Stimulated activated CD4-positive, alpha-beta T cell treated with anti-CD3 and anti-CD28 coated beads, TNF-alpha, amount 100 ng/mL, for 4 hours (primary cell): ENCODE measurements at regions not wholly inside any gene's neighbourhood (a gene's known extent, or its start where the extent isn't known, plus 50 kb on each side); places are given as distances from the start of the nearest gene placed in this dataset.

Experiments
- DNase-seq, 3 experiments: peaks; one replicate each; pipeline ENCODE4 v3.0.0-alpha.2; 2020; ENCODE audit warnings: low read depth in 3 of 3

- no peak for DNase-seq
Observed at GRCh38 chr13:73290844-73291243, 232.0 kb downstream of the KLF5 start.

DNA sequence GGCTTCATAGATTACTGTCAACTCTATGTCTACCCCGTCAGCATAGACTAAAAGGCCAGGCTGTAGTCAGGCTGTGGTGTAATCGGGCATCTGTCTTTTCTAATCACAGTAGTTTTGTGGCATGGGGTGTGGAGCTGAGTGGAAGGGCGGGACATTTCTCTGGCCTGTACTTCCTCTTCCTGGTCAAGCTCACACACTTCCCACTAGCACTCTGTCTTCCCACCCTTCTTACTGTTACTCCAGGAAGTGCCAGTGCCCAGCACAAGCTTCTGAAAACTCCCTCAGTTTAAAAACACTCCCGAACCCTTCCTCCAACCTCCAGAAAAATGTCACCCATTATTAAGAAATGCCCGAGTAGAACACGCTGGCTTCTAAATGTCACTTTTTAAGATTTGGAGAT, 229.8 kb downstream of the KLF5 start:
- DNase-seq: no peak

DNA sequence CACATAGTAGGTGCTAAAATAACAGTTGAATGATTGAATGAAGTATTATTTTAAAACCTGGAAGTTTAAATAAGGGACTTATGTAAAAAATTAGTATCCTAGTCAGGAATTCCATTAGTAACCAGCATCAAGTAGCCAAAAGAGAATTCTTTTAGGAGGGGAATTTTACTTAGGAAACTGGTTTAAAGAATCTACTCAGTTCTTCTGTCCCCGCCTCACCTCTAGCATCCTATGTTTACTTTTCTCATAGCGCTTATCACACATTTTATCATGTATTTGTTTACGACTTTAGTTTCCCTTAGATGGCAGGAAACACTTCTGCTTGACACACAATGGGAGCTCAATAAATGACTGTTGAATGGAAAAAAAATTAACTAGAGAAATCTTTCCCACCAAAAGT, 229.0 kb downstream of the KLF5 start:
- no peak for DNase-seq

GRCh38 chr13:73286942-73287620, 228.3 kb downstream of the KLF5 start:
- no peak for DNase-seq

- no peak for DNase-seq
Observed at GRCh38 chr13:73286177-73286576, 227.4 kb downstream of the KLF5 start.

DNA sequence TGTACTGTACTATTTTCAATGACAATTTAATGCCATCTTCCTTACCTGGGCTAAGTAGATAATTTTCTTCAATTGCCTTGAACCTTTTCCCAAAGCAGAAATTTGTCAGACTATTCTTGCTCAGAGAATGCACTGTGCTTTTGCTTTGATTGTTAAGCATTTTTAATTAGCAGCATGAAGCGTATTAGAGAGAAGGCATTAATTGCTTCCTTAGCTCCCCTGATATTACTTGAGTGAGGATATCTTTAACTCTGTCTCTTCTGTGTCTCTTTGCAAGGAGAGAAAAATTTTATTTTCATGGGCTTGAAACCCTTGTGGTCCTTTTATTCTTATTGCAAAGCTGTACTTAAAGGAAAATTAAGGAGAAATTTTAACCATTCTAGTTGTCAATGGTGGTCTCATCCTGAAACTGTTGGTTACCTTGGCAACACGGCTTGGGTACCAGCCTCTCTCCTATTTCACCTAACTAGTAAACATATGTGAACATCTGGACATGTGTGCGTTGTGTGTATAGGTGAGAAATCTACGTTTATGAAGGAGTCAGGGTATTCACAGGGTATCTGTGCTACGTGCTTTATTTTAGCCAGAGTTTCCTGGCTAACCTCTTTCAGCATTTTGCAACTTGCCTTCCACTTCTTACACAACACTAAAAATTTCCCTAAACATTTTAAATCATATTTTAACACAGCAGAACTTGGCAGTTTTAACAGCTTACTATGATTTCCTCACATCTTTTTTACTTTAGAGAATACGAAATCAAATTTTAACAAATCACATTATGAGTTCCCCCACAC, 225.5 kb downstream of the KLF5 start:
- no peak for DNase-seq

DNA sequence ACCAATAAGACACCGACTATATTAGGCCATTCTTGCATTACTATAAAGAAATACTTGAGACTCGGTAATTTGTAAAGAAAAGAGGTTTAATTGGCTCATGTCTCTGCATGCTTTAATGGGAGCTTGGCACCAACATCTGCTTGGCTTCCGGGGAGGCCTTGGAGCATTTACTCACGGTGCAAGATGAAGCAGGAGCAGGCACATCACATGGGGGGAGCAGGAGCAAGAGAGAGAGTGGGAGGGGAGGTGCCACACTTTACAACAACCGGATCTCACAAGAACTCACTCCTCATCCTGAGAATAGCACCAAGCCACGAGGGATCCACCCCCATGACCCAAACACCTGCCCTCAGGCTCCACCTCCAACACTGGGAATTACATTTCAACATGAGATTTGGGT, 224.8 kb downstream of the KLF5 start:
- no peak for DNase-seq

GRCh38 chr13:73281746-73282145, 222.9 kb downstream of the KLF5 start:
- no peak for DNase-seq

- no peak for DNase-seq
Observed at GRCh38 chr13:73278186-73278585, 219.4 kb downstream of the KLF5 start.

- DNase-seq: no peak
Observed at GRCh38 chr13:73275163-73275562, 216.4 kb downstream of the KLF5 start.

GRCh38 chr13:73274147-73274546, 215.3 kb downstream of the KLF5 start:
- no peak for DNase-seq

DNA sequence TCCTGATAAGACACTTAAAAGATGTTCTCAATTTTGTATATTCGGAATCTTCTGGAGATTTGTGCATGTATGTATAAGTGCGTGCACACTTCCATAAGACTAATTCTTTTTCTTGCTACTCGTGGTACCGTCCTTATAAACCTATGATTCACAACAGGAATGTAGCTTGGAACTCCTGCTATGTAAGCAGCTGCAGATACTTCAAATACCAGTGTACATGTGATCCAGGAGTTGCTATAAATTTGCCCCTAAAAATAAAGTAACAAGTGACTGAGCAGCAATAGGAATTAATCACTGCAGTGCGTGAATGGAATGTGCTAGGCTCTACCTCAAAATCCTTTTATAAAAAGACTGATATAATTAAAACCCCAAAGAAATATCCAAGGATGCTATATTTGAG, 214.9 kb downstream of the KLF5 start:
- DNase-seq: no peak

DNA sequence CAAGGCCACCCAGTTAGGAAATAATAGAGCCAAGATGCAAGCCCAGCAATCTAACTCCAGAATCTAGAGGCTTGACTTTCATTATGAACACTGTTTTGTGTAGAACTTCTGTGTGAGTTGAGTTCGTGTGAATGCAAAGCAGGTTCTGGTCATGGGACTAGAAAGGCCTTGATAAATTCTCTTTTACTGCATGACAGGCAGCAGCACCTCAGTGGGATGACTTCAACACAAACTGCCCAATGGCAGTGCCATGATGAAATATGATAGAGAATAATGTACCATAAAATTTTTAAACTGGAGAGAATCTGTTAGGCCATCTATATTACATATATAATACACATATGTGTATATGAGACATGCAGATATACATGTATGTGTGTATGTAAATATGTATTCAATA, 214.5 kb downstream of the KLF5 start:
- no peak for DNase-seq

- DNase-seq: no peak
Observed at GRCh38 chr13:73272831-73273230, 214.0 kb downstream of the KLF5 start.

DNA sequence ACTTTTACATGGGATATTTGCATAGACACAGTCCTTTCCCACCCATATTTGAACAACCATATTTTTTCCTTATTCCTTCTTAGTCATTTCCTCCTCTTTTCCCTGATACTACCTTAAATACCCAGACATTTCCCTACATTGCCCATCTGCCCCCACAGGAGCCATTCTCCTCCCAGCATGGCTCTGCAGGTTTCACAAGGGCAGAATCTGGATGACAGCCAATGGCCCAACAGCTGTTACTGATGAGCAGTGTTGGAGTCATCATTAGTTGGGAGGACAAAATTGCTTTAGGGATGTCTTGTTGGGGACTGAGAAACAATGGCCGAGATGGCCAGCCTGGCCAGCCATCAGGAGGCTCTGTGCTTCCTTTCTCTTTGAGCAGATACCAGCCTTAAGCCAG, 209.5 kb downstream of the KLF5 start:
- no peak for DNase-seq

DNA sequence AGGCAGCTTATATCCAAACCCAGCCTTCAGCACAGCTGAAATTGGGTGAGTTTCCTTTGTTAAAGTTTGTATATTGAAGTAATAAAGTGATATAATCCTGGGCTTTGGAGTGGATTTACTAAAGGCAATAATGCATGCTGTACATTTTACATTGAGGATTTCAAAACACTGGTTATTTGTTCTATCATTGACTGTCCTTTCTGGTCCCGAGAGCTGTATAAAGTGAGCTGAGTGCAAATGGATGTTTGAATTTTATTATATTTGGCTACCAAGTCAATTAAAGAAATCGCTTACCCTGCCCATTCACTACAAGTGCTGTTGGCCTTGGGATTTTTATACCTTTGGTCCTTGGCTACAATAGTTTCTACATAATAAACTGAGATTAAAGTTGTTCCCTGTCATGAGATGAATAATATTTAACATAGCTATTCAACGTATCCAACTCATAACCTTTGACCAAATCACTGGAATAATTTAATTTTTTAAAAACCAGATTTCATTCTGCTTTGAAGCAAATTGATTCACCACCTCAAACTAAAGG, 207.9 kb downstream of the KLF5 start:
- no peak for DNase-seq

DNA sequence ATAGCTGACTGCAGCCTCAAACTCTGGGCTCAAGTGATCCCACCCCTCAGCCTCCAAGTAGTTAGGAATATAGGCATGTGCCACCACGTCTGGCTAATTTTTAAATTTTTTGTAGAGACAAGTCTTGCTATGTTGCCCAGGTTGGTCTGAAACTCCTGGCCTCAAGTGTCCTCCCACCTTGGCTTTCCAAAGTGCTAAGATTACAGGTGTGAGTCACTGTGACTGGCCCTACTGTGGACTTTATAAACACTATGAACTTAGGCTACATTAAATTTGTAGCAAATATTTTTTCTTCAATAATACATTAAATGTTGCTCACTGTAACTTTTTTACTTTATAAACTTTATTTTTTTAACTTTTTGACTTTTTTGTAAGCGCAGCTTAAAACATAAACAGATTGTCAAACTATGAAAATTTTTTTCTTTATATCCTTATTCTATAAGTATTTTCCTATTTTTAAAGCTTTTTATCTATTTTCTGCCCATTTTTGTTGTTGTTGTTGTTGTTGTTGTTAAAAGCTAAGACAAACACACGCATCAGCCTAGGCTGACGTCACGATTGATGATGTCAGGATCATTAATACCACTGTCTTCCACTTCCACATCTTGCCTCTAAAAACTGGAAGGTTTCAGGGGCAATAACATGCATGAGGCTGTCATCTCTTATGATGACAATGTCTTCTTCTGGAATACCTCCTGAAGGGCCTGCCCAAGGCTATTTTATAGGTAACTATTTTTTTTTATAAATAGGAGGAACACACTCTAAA, 204.2 kb downstream of the KLF5 start:
- DNase-seq: no peak

- no peak for DNase-seq
Observed at GRCh38 chr13:73261739-73262216, 203.0 kb downstream of the KLF5 start.

DNA sequence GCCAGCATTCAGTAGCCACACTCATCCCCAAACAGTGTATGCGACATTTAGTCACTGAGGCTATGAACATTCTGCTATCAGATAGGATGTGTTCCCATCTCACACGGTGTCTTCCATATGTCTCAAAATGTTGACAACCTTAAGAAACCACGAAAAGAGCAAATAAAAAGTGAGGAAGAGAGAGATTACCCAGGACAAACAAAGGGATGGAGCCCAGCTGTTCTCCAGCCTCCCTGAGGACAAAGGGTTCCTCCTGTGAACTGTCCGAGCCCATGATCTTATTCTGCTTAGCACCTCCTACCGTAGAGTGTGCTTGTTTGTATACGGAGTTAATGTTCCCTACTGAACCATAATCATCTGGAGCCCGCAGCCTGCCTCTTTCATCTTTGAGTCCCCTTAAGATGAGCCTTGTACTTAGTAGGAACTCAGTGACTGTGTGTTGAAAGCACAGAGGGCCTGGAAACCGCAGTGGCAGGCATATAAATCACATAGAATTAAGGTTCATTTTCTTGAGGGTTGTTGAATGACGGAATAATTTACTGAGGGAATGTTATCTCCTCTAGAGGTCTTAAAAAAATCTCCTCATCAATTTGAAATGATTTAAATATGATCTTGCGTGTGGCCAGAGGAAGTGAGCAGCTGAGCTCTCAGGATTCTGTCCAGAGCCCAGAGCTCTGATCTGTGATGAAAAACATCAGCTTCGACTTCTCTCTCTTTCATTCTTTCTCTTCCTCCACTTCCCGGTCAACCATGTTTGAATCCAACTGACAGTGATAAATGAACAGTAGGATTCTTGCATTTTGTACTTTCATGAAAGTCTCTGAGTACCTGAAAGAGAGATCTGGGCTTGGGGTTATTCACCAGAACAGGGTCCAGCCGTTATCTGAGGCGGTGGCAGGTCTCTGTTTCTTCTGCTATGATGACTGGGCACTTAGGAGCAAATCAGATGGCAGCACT, 200.5 kb downstream of the KLF5 start:
- no peak for DNase-seq

DNA sequence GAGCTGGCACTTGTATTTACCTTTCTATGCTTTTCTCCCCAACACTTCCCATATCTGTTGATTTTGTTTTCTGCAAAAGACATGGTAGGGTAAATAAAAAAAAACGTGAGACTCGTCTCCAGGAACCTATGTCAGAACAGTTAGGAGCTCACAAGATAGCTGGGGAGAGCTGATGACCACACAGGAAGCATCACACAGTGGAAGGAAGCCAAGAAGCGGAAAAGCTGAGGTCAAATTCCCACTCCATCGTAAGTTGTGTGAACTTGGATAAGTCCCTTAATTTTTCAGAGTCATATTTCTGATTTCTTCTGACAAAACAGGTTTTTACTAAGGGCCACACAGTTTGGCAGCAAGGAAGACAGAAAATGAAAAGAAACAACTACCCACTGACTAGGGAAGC, 199.6 kb downstream of the KLF5 start:
- DNase-seq: no peak

GRCh38 chr13:73254827-73255226, 196.0 kb downstream of the KLF5 start:
- DNase-seq: no peak
